Breast epithelium (tissue), 4 donors: ENCODE measurements at regions not wholly inside any gene's neighbourhood (a gene's known extent, or its start where the extent isn't known, plus 50 kb on each side); places are given as distances from the start of the nearest gene placed in this dataset.

Source experiments
- DNase-seq, 2 donors: peaks; one replicate each; pipeline ENCODE4 v3.0.0-alpha.2; 2019; ENCODE audit warnings: low spot score in 2 of 2
- H3K27ac ChIP-seq, 2 donors: fragments of 200-600 bp; sonication (generic) in 1 of 2; one replicate each; pipeline ENCODE4 v1.5.1; 2016 to 2019; ENCODE audit warnings: mild to moderate bottlenecking in 1 of 2
- H3K27me3 ChIP-seq, 2 donors: fragments of 200-600 bp; sonication (generic) in 1 of 2; one replicate each; pipeline versions ENCODE4 v1.5.1 to v1.6.0; 2017 to 2019; ENCODE audit warnings: control low read depth in 1 of 2, mild to moderate bottlenecking in 1 of 2
- H3K36me3 ChIP-seq: fragments of 200-600 bp; one replicate; pipeline ENCODE4 v1.5.1; 2019
- H3K4me1 ChIP-seq, 2 donors: fragments of 200-600 bp; sonication (generic); one replicate each; pipeline ENCODE4 v1.5.1; 2016 to 2019; ENCODE audit warnings: control low read depth in 1 of 2
- H3K4me3 ChIP-seq, 3 donors: fragments of 200-600 bp; sonication (generic); 1 replicate in 2 of 3; 2 replicates in 1 of 3; pipeline ENCODE4 v1.5.1; 2016 to 2019; ENCODE audit warnings: mild to moderate bottlenecking in 3 of 3, moderate library complexity in 2 of 3
- H3K9me3 ChIP-seq, 2 donors: fragments of 200-600 bp; sonication (generic) in 1 of 2; one replicate each; pipeline ENCODE4 v1.5.1; 2016 to 2019; ENCODE audit warnings: control low read depth in 1 of 2
- CTCF ChIP-seq, 3 donors: fragments of 450-650 bp; IDR thresholded peaks; one replicate each; pipeline ENCODE4 v1.5.1; 2016 to 2017; ENCODE audit warnings: antibody characterized with exemption in 3 of 3, mild to moderate bottlenecking in 3 of 3, moderate library complexity in 3 of 3
- POLR2A ChIP-seq: fragments of 450-650 bp; IDR thresholded peaks from one replicate; pipeline ENCODE4 v1.6.1; 2016; ENCODE audit warnings: antibody characterized with exemption, mild to moderate bottlenecking, moderate library complexity
- POLR2AphosphoS5 ChIP-seq, 3 donors: sonication (generic); formaldehyde crosslinking; IDR thresholded peaks; one replicate each; pipeline ENCODE4 v1.6.1; 2017; ENCODE audit warnings: antibody characterized with exemption in 3 of 3
- intact Hi-C: fragments of 100-400 bp; cut with DNase I; formaldehyde crosslinking; loops from one replicate; pipeline ENCODE4 v1.15.1; 2023; ENCODE audit warnings: low total_unique reads

DNA sequence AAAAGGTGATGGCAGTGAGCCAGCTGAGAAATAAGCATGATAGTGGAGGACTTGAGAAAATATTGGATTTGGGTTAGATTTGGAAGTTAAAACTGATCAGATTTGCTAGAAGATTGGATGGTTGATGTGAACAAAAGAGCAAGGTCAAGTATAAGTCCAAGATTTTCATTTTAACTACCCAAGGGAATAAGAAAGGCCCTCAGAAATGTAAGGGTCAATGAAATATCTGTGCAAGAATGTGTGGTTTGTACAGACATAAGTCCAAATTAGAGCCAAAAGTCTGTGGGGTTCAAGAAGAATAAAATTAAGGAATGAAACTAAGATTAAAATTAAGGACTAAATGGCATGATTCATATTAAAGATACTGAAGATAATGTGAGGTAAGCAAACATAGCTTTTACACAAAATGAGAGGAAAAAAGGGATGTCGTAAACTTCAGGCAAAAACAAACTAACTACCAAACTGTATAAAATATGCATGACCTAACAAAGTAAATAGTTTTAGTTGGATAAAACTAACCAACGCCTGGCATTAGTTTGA, 78.4 kb upstream of the CACNA2D1 start:
- no peaks in the 10 kb centered on the region for H3K27me3 ChIP-seq
- intact Hi-C loops: no loop called here
- no peaks in the 10 kb centered on the region for H3K9me3 ChIP-seq
- no peak for DNase-seq
- H3K4me1 ChIP-seq: no peaks in the 10 kb centered on the region
- no peak overlapping the region for H3K4me3 ChIP-seq
- TF ChIP-seq POLR2AphosphoS5 (IDR thresholded peaks at IDR 0.05) (no peak), CTCF (IDR thresholded peaks at IDR 0.05) (no peak), POLR2A (no peak)
- H3K36me3 ChIP-seq: no peaks in the 10 kb centered on the region
- H3K27ac ChIP-seq: no peak overlapping the region

- TF ChIP-seq POLR2A: no peak
- TF ChIP-seq CTCF (IDR thresholded peaks at IDR 0.05): no peak
- TF ChIP-seq POLR2AphosphoS5 (IDR thresholded peaks at IDR 0.05): no peak
- no peak for DNase-seq
- no peaks in the 10 kb centered on the region for H3K9me3 ChIP-seq
- no peaks in the 10 kb centered on the region for H3K4me1 ChIP-seq
- H3K36me3 ChIP-seq: no peaks in the 10 kb centered on the region
- intact Hi-C loops: no loop called here
- H3K4me3 ChIP-seq: no peak overlapping the region
- no peak overlapping the region for H3K27ac ChIP-seq
- no peaks in the 10 kb centered on the region for H3K27me3 ChIP-seq
These were observed 73.5 kb upstream of the CACNA2D1 start for GRCh38 chr7:82517050-82517449.

DNA sequence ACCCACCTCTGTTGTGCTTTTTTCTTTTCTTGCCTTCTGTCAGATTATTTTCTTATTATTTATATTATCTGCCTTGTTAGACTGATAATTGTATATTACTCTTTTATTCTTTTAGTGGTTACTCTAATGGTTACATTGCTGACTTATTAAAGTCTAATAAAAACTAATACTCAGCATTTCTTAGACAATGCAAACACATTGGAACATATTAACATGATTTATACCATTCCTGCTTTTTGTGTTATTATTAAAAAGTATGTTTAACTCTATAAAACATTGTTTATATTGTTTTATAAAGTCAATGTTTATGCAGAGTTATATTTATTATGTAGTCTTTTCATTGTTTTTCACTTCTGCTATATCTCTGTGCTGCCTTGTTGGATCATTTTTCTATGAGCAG, 68.0 kb upstream of the CACNA2D1 start:
- no peaks in the 10 kb centered on the region for H3K36me3 ChIP-seq
- intact Hi-C loops: no loop called here
- H3K4me3 ChIP-seq: no peak overlapping the region
- H3K9me3 ChIP-seq: no peaks in the 10 kb centered on the region
- H3K27me3 ChIP-seq: no peaks in the 10 kb centered on the region
- TF ChIP-seq POLR2A (no peak), POLR2AphosphoS5 (IDR thresholded peaks at IDR 0.05) (no peak), CTCF (IDR thresholded peaks at IDR 0.05) (no peak)
- no peak overlapping the region for H3K27ac ChIP-seq
- no peak for DNase-seq
- H3K4me1 ChIP-seq: no peaks in the 10 kb centered on the region

GRCh38 chr7:82507976-82508677, 64.5 kb upstream of the CACNA2D1 start:
- DNase-seq: peak in 1 of 2 donors; percentile 52
- Histone ChIP-seq H3K9me3 (peaks cover 0 to 6% of the 10 kb centered on the region in 2 donors), H3K36me3 (no peaks in the 10 kb centered on the region), H3K27me3 (no peaks in the 10 kb centered on the region), H3K4me3 (peak overlapping the region in 2 of 3 donors; percentile 20 to 25), H3K4me1 (no peaks in the 10 kb centered on the region), H3K27ac (no peak overlapping the region)
- intact Hi-C loops: no loop called here
- no peak for TF ChIP-seq CTCF (IDR thresholded peaks at IDR 0.05)
- no peak for TF ChIP-seq POLR2A
- TF ChIP-seq POLR2AphosphoS5 (IDR thresholded peaks at IDR 0.05): no peak

- DNase-seq: no peak
- H3K36me3 ChIP-seq: no peaks in the 10 kb centered on the region
- H3K27me3 ChIP-seq: no peaks in the 10 kb centered on the region
- H3K4me1 ChIP-seq: no peaks in the 10 kb centered on the region
- no peak overlapping the region for H3K27ac ChIP-seq
- intact Hi-C loops: no loop called here
- peak overlapping the region in 1 of 3 donors; percentile 25 for H3K4me3 ChIP-seq
- no peak for TF ChIP-seq POLR2AphosphoS5 (IDR thresholded peaks at IDR 0.05)
- TF ChIP-seq POLR2A: no peak
- no peak for TF ChIP-seq CTCF (IDR thresholded peaks at IDR 0.05)
- peaks cover 0 to 6% of the 10 kb centered on the region in 2 donors for H3K9me3 ChIP-seq
These were observed 63.9 kb upstream of the CACNA2D1 start for GRCh38 chr7:82507365-82507975.
